HG02884 (cell line): ENCODE measurements at regions not wholly inside any gene's neighbourhood (a gene's known extent, or its start where the extent isn't known, plus 50 kb on each side); places are given as distances from the start of the nearest gene placed in this dataset.
"Not testable (repeated sequence)": the region's sequence is repeated elsewhere in the genome, so short reads cannot be mapped to it uniquely, and the experiment has no call there.

ENCODE experiments used
- ATAC-seq: cut with Tn5 transposase; IDR thresholded peaks from one replicate; pipeline ENCODE4 v1.9.1; 2021; ENCODE audit warnings: mild to moderate bottlenecking, moderate library complexity; ENCODE audit not compliant: unreplicated experiment

- ATAC-seq: no peak
Measured at GRCh38 chr4:137960371-137961050, 281.6 kb downstream of the SLC7A11 start.

- no peak for ATAC-seq
Measured at GRCh38 chr4:137957806-137958205, 284.3 kb downstream of the SLC7A11 start.

- no peak for ATAC-seq
Measured at GRCh38 chr4:137956256-137956655, 285.9 kb downstream of the SLC7A11 start.

- no peak for ATAC-seq
Measured at GRCh38 chr4:137955595-137955994, 286.6 kb downstream of the SLC7A11 start.

- no peak for ATAC-seq
Measured at GRCh38 chr4:137952116-137952515, 290.0 kb downstream of the SLC7A11 start.

GRCh38 chr4:137950286-137950685 is 291.9 kb downstream of the SLC7A11 start:
- ATAC-seq: no peak

- ATAC-seq: no peak
Measured at GRCh38 chr4:137949746-137950145, 292.4 kb downstream of the SLC7A11 start.

- ATAC-seq: no peak
Measured at GRCh38 chr4:137946453-137947174, 295.5 kb downstream of the SLC7A11 start.

GRCh38 chr4:137942815-137943214 is 299.3 kb downstream of the SLC7A11 start:
- ATAC-seq: not testable (repeated sequence)

GRCh38 chr4:137942015-137942515 is 300.1 kb downstream of the SLC7A11 start:
- ATAC-seq: not testable (repeated sequence)

- ATAC-seq: no peak
Measured at GRCh38 chr4:137934911-137935310, 307.2 kb downstream of the SLC7A11 start.

- no peak for ATAC-seq
Measured at GRCh38 chr4:137934046-137934445, 308.1 kb downstream of the SLC7A11 start.

GRCh38 chr4:137927972-137928371 is 314.2 kb downstream of the SLC7A11 start:
- ATAC-seq: no peak

- no peak for ATAC-seq
Measured at GRCh38 chr4:137923494-137923893, 318.7 kb downstream of the SLC7A11 start.

GRCh38 chr4:137922721-137923120 is 319.4 kb downstream of the SLC7A11 start:
- ATAC-seq: no peak

- no peak for ATAC-seq
Measured at GRCh38 chr4:137909529-137910309, 332.4 kb downstream of the SLC7A11 start.

- no peak for ATAC-seq
Measured at GRCh38 chr4:137905930-137906329, 336.2 kb downstream of the SLC7A11 start.

GRCh38 chr4:137901114-137901513 is 341.0 kb downstream of the SLC7A11 start:
- no peak for ATAC-seq

GRCh38 chr4:137896221-137896737 is 345.9 kb downstream of the SLC7A11 start:
- no peak for ATAC-seq

- not testable (repeated sequence) for ATAC-seq
Measured at GRCh38 chr4:137895515-137895914, 346.6 kb downstream of the SLC7A11 start.

- no peak for ATAC-seq
Measured at GRCh38 chr4:137892134-137892533, 350.0 kb downstream of the SLC7A11 start.
